GM12892 (cell line): ENCODE measurements at regions not wholly inside any gene's neighbourhood (a gene's known extent, or its start where the extent isn't known, plus 50 kb on each side); places are given as distances from the start of the nearest gene placed in this dataset.

Source experiments
- POLR2A ChIP-seq: IDR thresholded peaks from 2 replicates; pipeline ENCODE4 v1.6.1; 2011; ENCODE audit warnings: low read depth, low read length, control low read depth
- POLR2AphosphoS5 ChIP-seq: IDR thresholded peaks from 2 replicates; pipeline ENCODE4 v1.6.1; 2011; ENCODE audit warnings: low read depth, low read length, control low read depth
- TAF1 ChIP-seq: IDR thresholded peaks from 2 replicates; pipeline ENCODE4 v1.6.1; 2011; ENCODE audit warnings: low read depth, mild to moderate bottlenecking, control low read depth, low read length, borderline replicate concordance

DNA sequence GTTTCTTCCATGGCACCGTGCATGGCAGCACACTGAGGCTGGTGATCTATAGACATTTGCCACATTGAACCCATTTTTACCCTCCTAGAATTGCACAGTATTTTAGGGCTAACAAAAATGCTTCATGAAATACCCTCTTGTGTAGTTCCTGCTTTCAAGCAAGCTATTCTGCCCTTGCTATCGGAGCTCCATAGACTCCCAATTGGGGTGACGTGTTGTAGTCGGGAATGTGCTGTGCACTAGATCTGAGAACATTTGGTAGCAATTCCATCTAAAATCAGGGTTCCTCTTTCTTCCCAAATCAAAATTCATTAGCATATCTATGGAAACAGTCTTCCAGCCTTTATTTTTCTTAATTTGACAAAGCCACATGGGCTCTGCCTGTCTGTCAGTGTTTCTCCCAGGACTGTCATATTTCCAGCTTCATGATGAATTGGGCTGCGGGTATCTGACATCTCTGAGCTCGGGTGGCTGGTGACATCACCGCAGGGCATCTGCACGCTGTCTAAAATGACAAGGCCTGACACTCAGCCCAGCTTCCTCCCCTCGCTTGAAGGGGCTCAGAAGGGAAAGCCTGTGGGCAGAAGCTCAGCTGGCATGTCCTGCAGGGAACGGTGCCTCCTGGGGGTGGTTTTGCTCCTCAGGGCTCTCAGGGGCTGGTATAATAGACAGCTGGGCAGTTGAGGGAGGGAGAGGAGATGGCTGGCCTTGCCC, 406.4 kb downstream of the QKI start:
- no peak for TF ChIP-seq POLR2A
- TF ChIP-seq TAF1, result no peak
- TF ChIP-seq POLR2AphosphoS5, result no peak
